WTC11 (cell line): ENCODE measurements at regions not wholly inside any gene's neighbourhood (a gene's known extent, or its start where the extent isn't known, plus 50 kb on each side); places are given as distances from the start of the nearest gene placed in this dataset.
A peak's percentile ranks its signal among the peaks of the same experiment; 100 is the strongest.

ENCODE experiments used
- ATAC-seq: fragments of 200-7000 bp; cut with Tn5 transposase; 2 replicates; pipeline ENCODE4 v1.10.0; 2021; ENCODE audit warnings: mild to moderate bottlenecking, moderate library complexity
- CTCF ChIA-PET: fragments of 300-600 bp; sonication (Branson Sonifier 250); formaldehyde crosslinking; loops from one replicate; lab custom pipeline; 2021; ENCODE audit warnings: antibody characterized with exemption; lab: Charles Lee
- POLR2A ChIA-PET: fragments of 350-600 bp; sonication (Branson Sonifier 250); formaldehyde crosslinking; loops from one replicate; lab custom pipeline; 2021; ENCODE audit warnings: antibody characterized with exemption; lab: Charles Lee
- DNase-seq: peaks from one replicate; pipeline ENCODE4 v3.0.0; 2021; ENCODE audit warnings: low spot score
- H3K27ac Mint-ChIP-seq: 2 replicates; pipeline ENCODE4 v1.8.0; 2021; ENCODE audit warnings: mixed read lengths
- H3K27me3 Mint-ChIP-seq: 2 replicates; pipeline ENCODE4 v1.8.0; 2021; ENCODE audit warnings: low read depth, mild to moderate bottlenecking, moderate library complexity, mixed read lengths
- H3K36me3 Mint-ChIP-seq: 2 replicates; pipeline ENCODE4 v1.8.0; 2021; ENCODE audit warnings: mixed read lengths
- H3K4me1 Mint-ChIP-seq: 2 replicates; pipeline ENCODE4 v1.8.0; 2022; ENCODE audit warnings: mixed read lengths
- H3K4me3 Mint-ChIP-seq: 2 replicates; pipeline ENCODE4 v1.8.0; 2021; ENCODE audit warnings: mild to moderate bottlenecking, moderate library complexity, mixed read lengths
- H3K9me3 Mint-ChIP-seq: 2 replicates; pipeline ENCODE4 v1.8.0; 2021; ENCODE audit warnings: mixed read lengths
- ATF1 ChIP-seq: sonication (generic); formaldehyde crosslinking; IDR thresholded peaks from 2 replicates; pipeline ENCODE4 v1.8.1; 2023; ENCODE audit warnings: mild to moderate bottlenecking, moderate library complexity, missing genetic modification reagents
- ATF3 ChIP-seq: sonication (generic); formaldehyde crosslinking; conservative IDR thresholded peaks from 2 replicates; pipeline ENCODE4 v1.8.1; 2022; ENCODE audit warnings: mild to moderate bottlenecking, missing genetic modification reagents
- CBFB ChIP-seq: sonication (generic); formaldehyde crosslinking; IDR thresholded peaks from 2 replicates; pipeline ENCODE4 v1.8.1; 2022; ENCODE audit warnings: mild to moderate bottlenecking, low read depth, missing genetic modification reagents
- ETV6 ChIP-seq: sonication (generic); formaldehyde crosslinking; IDR thresholded peaks from 2 replicates; pipeline ENCODE4 v1.8.1; 2022; ENCODE audit warnings: mild to moderate bottlenecking, missing genetic modification reagents
- GABPB1 ChIP-seq: sonication (generic); formaldehyde crosslinking; IDR thresholded peaks from 2 replicates; pipeline ENCODE4 v1.8.1; 2023; ENCODE audit warnings: mild to moderate bottlenecking, missing genetic modification reagents
- GRHL2 ChIP-seq: fragments of 250-450 bp; sonication (Bioruptor Pico); IDR thresholded peaks from 2 replicates; pipeline ENCODE4 v1.8.0; 2022; ENCODE audit warnings: mild to moderate bottlenecking, moderate library complexity; ENCODE audit not compliant: insufficient replicate concordance, severe bottlenecking
- HMGA2 ChIP-seq: fragments of 250-450 bp; sonication (Bioruptor Pico); IDR thresholded peaks from 2 replicates; pipeline ENCODE4 v1.4.0; 2021; ENCODE audit warnings: mild to moderate bottlenecking, moderate library complexity
- IRF1 ChIP-seq: sonication (generic); formaldehyde crosslinking; IDR thresholded peaks from 2 replicates; pipeline ENCODE4 v1.8.0; 2023; ENCODE audit warnings: missing genetic modification reagents
- MYBL2 ChIP-seq: sonication (generic); formaldehyde crosslinking; IDR thresholded peaks from 2 replicates; pipeline ENCODE4 v1.8.1; 2023; ENCODE audit warnings: mild to moderate bottlenecking, moderate library complexity, missing genetic modification reagents
- NR2C2 ChIP-seq: sonication (generic); formaldehyde crosslinking; IDR thresholded peaks from 2 replicates; pipeline ENCODE4 v1.8.0; 2022; ENCODE audit warnings: mild to moderate bottlenecking, missing genetic modification reagents
- NR3C1 ChIP-seq: sonication (generic); formaldehyde crosslinking; conservative IDR thresholded peaks from 2 replicates; pipeline ENCODE4 v1.8.1; 2023; ENCODE audit warnings: low read depth, mild to moderate bottlenecking, missing genetic modification reagents
- TCF7 ChIP-seq: sonication (generic); formaldehyde crosslinking; IDR thresholded peaks from 2 replicates; pipeline ENCODE4 v1.8.0; 2022; ENCODE audit warnings: mild to moderate bottlenecking, low read depth, missing genetic modification reagents, moderate library complexity
- TEAD4 ChIP-seq: sonication (generic); formaldehyde crosslinking; IDR thresholded peaks from 2 replicates; pipeline ENCODE4 v1.8.0; 2022; ENCODE audit warnings: mild to moderate bottlenecking, missing genetic modification reagents
- USF1 ChIP-seq: sonication (generic); formaldehyde crosslinking; IDR thresholded peaks from 2 replicates; pipeline ENCODE4 v1.8.0; 2022; ENCODE audit warnings: mild to moderate bottlenecking, missing genetic modification reagents
- ZBTB21 ChIP-seq: sonication (generic); formaldehyde crosslinking; IDR thresholded peaks from 2 replicates; pipeline ENCODE4 v1.8.1; 2023; ENCODE audit warnings: mild to moderate bottlenecking, missing genetic modification reagents, borderline replicate concordance
- ZNF219 ChIP-seq: sonication (generic); formaldehyde crosslinking; IDR thresholded peaks from 2 replicates; pipeline ENCODE4 v1.8.0; 2023; ENCODE audit warnings: missing genetic modification reagents, mild to moderate bottlenecking, borderline replicate concordance
- ZNF396 ChIP-seq: fragments of 250-450 bp; sonication (Bioruptor Pico); IDR thresholded peaks from 2 replicates; pipeline ENCODE4 v1.8.0; 2021; ENCODE audit warnings: mild to moderate bottlenecking, moderate library complexity, borderline replicate concordance
- ZNF416 ChIP-seq: fragments of 250-450 bp; sonication (Bioruptor Pico); IDR thresholded peaks from 2 replicates; pipeline ENCODE4 v1.9.0; 2021; ENCODE audit warnings: mild to moderate bottlenecking, inconsistent platforms
- ZNF425 ChIP-seq: fragments of 250-450 bp; sonication (Bioruptor Pico); conservative IDR thresholded peaks from 2 replicates; pipeline ENCODE4 v1.9.0; 2021; ENCODE audit warnings: mild to moderate bottlenecking
- ZSCAN18 ChIP-seq: fragments of 250-450 bp; sonication (Bioruptor Pico); IDR thresholded peaks from 2 replicates; pipeline ENCODE4 v2.1.2; 2022; ENCODE audit warnings: mild to moderate bottlenecking, moderate library complexity

- POLR2A ChIA-PET = no interaction called here
- H3K4me3 Mint-ChIP-seq = no peak overlapping the region
- H3K9me3 Mint-ChIP-seq = peaks cover 83% of the 10 kb centered on the region
- TF ChIP-seq USF1 (no peak), ZSCAN18 (CRISPR knock-in tag) (no peak), HMGA2 (peak; percentile 97)
- H3K27me3 Mint-ChIP-seq = peaks cover 3% of the 10 kb centered on the region; the same call in 1 of the 2 replicates
- peaks cover 66% of the 10 kb centered on the region for H3K36me3 Mint-ChIP-seq
- no peak for ATAC-seq
- no peak for DNase-seq
- no peak overlapping the region for H3K27ac Mint-ChIP-seq
- no peaks in the 10 kb centered on the region for H3K4me1 Mint-ChIP-seq
- CTCF ChIA-PET = no interaction called here
Measured at GRCh38 chr2:4718777-4719176, 973.4 kb upstream of the SOX11 start.

- peaks cover 3% of the 10 kb centered on the region; the same call in 1 of the 2 replicates for H3K27me3 Mint-ChIP-seq
- CTCF ChIA-PET = no interaction called here
- H3K36me3 Mint-ChIP-seq = peaks cover 64% of the 10 kb centered on the region
- peaks cover 77% of the 10 kb centered on the region for H3K9me3 Mint-ChIP-seq
- ATAC-seq (no peak), DNase-seq (no peak)
- POLR2A ChIA-PET = no interaction called here
- no peak overlapping the region for H3K27ac Mint-ChIP-seq
- no peaks in the 10 kb centered on the region for H3K4me1 Mint-ChIP-seq
- no peak for TF ChIP-seq NR2C2 (CRISPR knock-in tag)
- no peak for TF ChIP-seq HMGA2
- no peak for TF ChIP-seq ATF1
- no peak for TF ChIP-seq CBFB (CRISPR knock-in tag)
- no peak for TF ChIP-seq ZNF425 (CRISPR knock-in tag)
- no peak for TF ChIP-seq IRF1 (CRISPR knock-in tag)
- no peak for TF ChIP-seq USF1
- no peak for TF ChIP-seq GRHL2
- TF ChIP-seq ETV6 = no peak
- TF ChIP-seq NR3C1 (CRISPR knock-in tag) = no peak
- no peak for TF ChIP-seq ZBTB21 (CRISPR knock-in tag)
- no peak for TF ChIP-seq ATF3 (CRISPR knock-in tag)
- TF ChIP-seq ZSCAN18 (CRISPR knock-in tag) = no peak
- no peak for TF ChIP-seq GABPB1 (CRISPR knock-in tag)
- no peak overlapping the region for H3K4me3 Mint-ChIP-seq
Measured at GRCh38 chr2:4725618-4726017, 966.6 kb upstream of the SOX11 start.

GRCh38 chr2:4732560-4732959 lies 959.6 kb upstream of the SOX11 start:
- H3K36me3 Mint-ChIP-seq = peaks cover 42% of the 10 kb centered on the region

More at GRCh38 chr2:4732560-4732959, 959.6 kb upstream of the SOX11 start:
- Mint-ChIP-seq H3K27me3 (no peaks in the 10 kb centered on the region; the same call in 1 of the 2 replicates), H3K4me1 (no peaks in the 10 kb centered on the region), H3K9me3 (peaks cover 54% of the 10 kb centered on the region), H3K27ac (no peak overlapping the region), H3K4me3 (no peak overlapping the region)
- ChIA-PET POLR2A (no interaction called here), CTCF (no interaction called here)
- ATAC-seq (no peak), DNase-seq (no peak)
- TF ChIP-seq MYBL2 (no peak), ETV6 (no peak), ZNF416 (CRISPR knock-in tag) (no peak), ZNF396 (no peak), ZNF219 (CRISPR knock-in tag) (no peak), TCF7 (CRISPR knock-in tag) (no peak), TEAD4 (CRISPR knock-in tag) (no peak)
- TF ChIP-seq, all 79 proteins: peak for 0
